ENCODE measurements at regions not wholly inside any gene's neighbourhood (a gene's known extent, or its start where the extent isn't known, plus 50 kb on each side); places are given as distances from the start of the nearest gene placed in this dataset.

GRCh38 chr18:55149994-55150393 lies 190.7 kb upstream of the CCDC68 start:
- TF ChIP-seq EZH2 (IDR thresholded peaks at IDR 0.05; ENCODE audit: low read length) (no peak), CTCF (optimal IDR thresholded peaks at IDR 0.05 in 1 of 3, IDR thresholded peaks at IDR 0.05 in 1 of 3, conservative IDR thresholded peaks at IDR 0.05 in 1 of 3; ENCODE audit: extremely low read depth in 1 of 3, insufficient read depth in 2 of 3, low read length in 3 of 3) (no peak)
